Calu3 (cell line): ENCODE measurements at regions not wholly inside any gene's neighbourhood (a gene's known extent, or its start where the extent isn't known, plus 50 kb on each side); places are given as distances from the start of the nearest gene placed in this dataset.

Experiments
- BruUV-seq: library from RNA; stranded (reverse); fragments of 400-500 nt; replicated peaks from 2 replicates; lab custom pipeline; 2021; lab: Mats Ljungman, UMichigan
- CTCF ChIA-PET: fragments of 300-600 bp; sonication (Branson Sonifier 250); formaldehyde crosslinking; loops from one replicate; lab custom pipeline; 2022; ENCODE audit warnings: antibody characterized with exemption; lab: Charles Lee
- DNase-seq: peaks from one replicate; pipeline ENCODE4 v3.0.0; 2022
- H3K27ac Mint-ChIP-seq: one replicate; pipeline ENCODE4 v1.8.0; 2022; ENCODE audit warnings: mixed read lengths; ENCODE audit not compliant: unreplicated experiment
- H3K27me3 Mint-ChIP-seq: one replicate; pipeline ENCODE4 v1.8.0; 2022; ENCODE audit warnings: mixed read lengths; ENCODE audit not compliant: unreplicated experiment
- H3K36me3 Mint-ChIP-seq: one replicate; pipeline ENCODE4 v1.8.0; 2022; ENCODE audit warnings: mild to moderate bottlenecking, moderate library complexity, mixed read lengths; ENCODE audit not compliant: insufficient read depth, unreplicated experiment
- H3K4me1 Mint-ChIP-seq: one replicate; pipeline ENCODE4 v1.8.0; 2022; ENCODE audit warnings: mild to moderate bottlenecking, low read depth, mixed read lengths; ENCODE audit not compliant: unreplicated experiment
- H3K4me3 Mint-ChIP-seq: one replicate; pipeline ENCODE4 v1.8.0; 2022; ENCODE audit warnings: mild to moderate bottlenecking, low read depth, moderate library complexity, mixed read lengths; ENCODE audit not compliant: unreplicated experiment
- H3K9me3 Mint-ChIP-seq: one replicate; pipeline ENCODE4 v1.8.0; 2022; ENCODE audit warnings: low read depth, mixed read lengths; ENCODE audit not compliant: unreplicated experiment
- CTCF ChIP-seq: fragments of 200-600 bp; IDR thresholded peaks from one replicate; pipeline ENCODE4 v1.8.0; 2022; ENCODE audit warnings: antibody characterized with exemption; ENCODE audit not compliant: unreplicated experiment
- intact Hi-C: fragments of 100-400 bp; cut with micrococcal nuclease; formaldehyde crosslinking; loops from one replicate; pipeline ENCODE4 v1.10.0; 2022; ENCODE audit not compliant: unreplicated experiment

- H3K27ac Mint-ChIP-seq, result no peak overlapping the region
- CTCF ChIA-PET, result interaction anchor here (0.9 kb wide), 1 partner anchor 9 kb away, joined by 3 read pairs; no protein-coding TSS in a partner anchor
- DNase-seq, result no peak
Observed at GRCh38 chr16:86882586-86883280, 304.4 kb downstream of the FOXL1 start.

GRCh38 chr16:86883583-86884389 is 305.4 kb downstream of the FOXL1 start:
- TF ChIP-seq CTCF, result no peak
- Mint-ChIP-seq H3K27me3 (peaks cover 99% of the 10 kb centered on the region), H3K9me3 (no peaks in the 10 kb centered on the region), H3K27ac (no peak overlapping the region), H3K4me1 (no peaks in the 10 kb centered on the region), H3K4me3 (no peak overlapping the region), H3K36me3 (no peaks in the 10 kb centered on the region)
- BruUV-seq, result no TSS peak
- intact Hi-C loops, result loop anchor here (10.0 kb wide), 1 partner anchor 181 kb away; no protein-coding TSS in a partner anchor
- no peak for DNase-seq
- CTCF ChIA-PET, result interaction anchor here (0.6 to 0.9 kb wide), 2 partner anchors 10 to 322 kb away, joined by 3 read pairs; no protein-coding TSS in a partner anchor

More at GRCh38 chr16:86882586-86883280, 304.4 kb downstream of the FOXL1 start:
- no TSS peak for BruUV-seq
- intact Hi-C loops, result loop anchor here (10.0 kb wide), 1 partner anchor 182 kb away; no protein-coding TSS in a partner anchor
- H3K4me3 Mint-ChIP-seq, result no peak overlapping the region
- TF ChIP-seq CTCF, result no peak
- peaks cover 6% of the 10 kb centered on the region for H3K4me1 Mint-ChIP-seq
- H3K27me3 Mint-ChIP-seq, result peaks cover 97% of the 10 kb centered on the region
- H3K36me3 Mint-ChIP-seq, result no peaks in the 10 kb centered on the region
- no peaks in the 10 kb centered on the region for H3K9me3 Mint-ChIP-seq

- DNase-seq, result no peak
- no peak for TF ChIP-seq CTCF
- Mint-ChIP-seq H3K4me1 (no peaks in the 10 kb centered on the region), H3K27ac (no peak overlapping the region), H3K36me3 (no peaks in the 10 kb centered on the region), H3K9me3 (peaks cover 5% of the 10 kb centered on the region), H3K27me3 (peaks cover 100% of the 10 kb centered on the region), H3K4me3 (no peak overlapping the region)
- CTCF ChIA-PET, result no interaction called here
- intact Hi-C loops, result loop anchor here (10.0 kb wide), 1 partner anchor 180 kb away; no protein-coding TSS in a partner anchor
- no TSS peak for BruUV-seq
Observed at GRCh38 chr16:86884390-86884650, 306.0 kb downstream of the FOXL1 start.

- H3K27ac Mint-ChIP-seq, result no peak overlapping the region
Observed at GRCh38 chr16:86885139-86885538, 306.8 kb downstream of the FOXL1 start.

More at GRCh38 chr16:86885139-86885538, 306.8 kb downstream of the FOXL1 start:
- DNase-seq, result no peak
- Mint-ChIP-seq H3K27me3 (peaks cover 100% of the 10 kb centered on the region), H3K4me3 (no peak overlapping the region), H3K9me3 (peaks cover 5% of the 10 kb centered on the region), H3K4me1 (no peaks in the 10 kb centered on the region), H3K36me3 (no peaks in the 10 kb centered on the region)
- TF ChIP-seq CTCF, result no peak
- intact Hi-C loops, result loop anchor here (10.0 kb wide), 1 partner anchor 180 kb away; no protein-coding TSS in a partner anchor
- CTCF ChIA-PET, result no interaction called here
- BruUV-seq, result no TSS peak
